B cell (primary cell): ENCODE measurements at regions not wholly inside any gene's neighbourhood (a gene's known extent, or its start where the extent isn't known, plus 50 kb on each side); places are given as distances from the start of the nearest gene placed in this dataset.

Source experiments
- CTCF ChIP-seq: fragments of 200-600 bp; IDR thresholded peaks from one replicate; pipeline ENCODE4 v1.8.0; 2022; ENCODE audit warnings: antibody characterized with exemption, mild to moderate bottlenecking
- EZH2 ChIP-seq: IDR thresholded peaks from 2 replicates; pipeline ENCODE4 v1.6.1; 2012; ENCODE audit warnings: borderline replicate concordance, low read depth, mild to moderate bottlenecking, moderate library complexity, low read length; ENCODE audit not compliant: insufficient read depth, poor library complexity, severe bottlenecking

- TF ChIP-seq CTCF (no peak), EZH2 (no peak)
These were observed 382.7 kb downstream of the GBE1 start for GRCh38 chr3:81378552-81379293.
